ENCODE measurements at regions not wholly inside any gene's neighbourhood (a gene's known extent, or its start where the extent isn't known, plus 50 kb on each side); places are given as distances from the start of the nearest gene placed in this dataset.

- no peak overlapping the region for H3K27ac ChIP-seq (ENCODE audit: low read length)
Observed at GRCh38 chr5:88507261-88507660, 238.6 kb upstream of the TMEM161B start.

DNA sequence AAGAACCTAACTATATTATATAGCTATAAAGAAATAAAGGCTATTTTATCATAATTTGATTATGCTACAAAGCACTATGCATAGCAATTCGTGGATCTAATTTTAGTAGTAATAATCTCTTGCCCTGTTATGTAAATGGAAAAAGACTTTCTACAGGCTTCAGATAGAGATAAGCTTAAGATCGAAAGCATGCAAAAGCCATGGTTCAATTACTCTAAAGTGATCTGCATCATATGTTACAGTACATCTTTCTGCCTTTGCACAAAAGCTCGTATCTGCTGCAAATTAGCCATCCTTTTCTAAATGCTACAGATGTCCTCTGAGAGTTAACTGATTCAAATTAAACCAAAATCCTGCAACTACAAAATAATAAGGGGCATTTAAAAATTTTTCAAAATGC, 234.8 kb upstream of the TMEM161B start:
- TF ChIP-seq CTCF (IDR thresholded peaks at IDR 0.05; ENCODE audit: low read length), result no peak
- no peak for TF ChIP-seq EZH2 (optimal IDR thresholded peaks at IDR 0.05; ENCODE audit: low read depth, low read length)
- no peak for TF ChIP-seq EZH2phosphoT487 (IDR thresholded peaks at IDR 0.05; ENCODE audit: low read length)
- Histone ChIP-seq H3K79me2 (ENCODE audit: low read length) (no peaks in the 10 kb centered on the region), H3K9ac (ENCODE audit: low read length) (no peak overlapping the region), H3K4me3 (ENCODE audit: low read length) (no peak overlapping the region), H4K20me1 (ENCODE audit: insufficient read depth, low read length) (no peaks in the 10 kb centered on the region), H2AFZ (ENCODE audit: low read length) (no peak overlapping the region), H3K9me3 (replicated peaks; ENCODE audit: insufficient read depth, low read length) (no peaks in the 10 kb centered on the region), H3K4me2 (ENCODE audit: low read depth, low read length) (no peak overlapping the region), H3K27me3 (replicated peaks; ENCODE audit: insufficient read depth, low read length) (no peaks in the 10 kb centered on the region), H3F3A (ENCODE audit: insufficient read depth, low read length) (no peaks in the 10 kb centered on the region), H3K27ac (ENCODE audit: low read length) (no peak overlapping the region), H3K9me2 (replicated peaks; ENCODE audit: insufficient read depth, low read length) (no peaks in the 10 kb centered on the region), H3K4me1 (ENCODE audit: low read length) (peaks cover 4% of the 10 kb centered on the region; the same call in 1 of the 2 replicates), H3K36me3 (replicated peaks; ENCODE audit: insufficient read depth, low read length) (no peaks in the 10 kb centered on the region)
- no peak for DNase-seq

More at GRCh38 chr5:88507261-88507660, 238.6 kb upstream of the TMEM161B start:
- H3K9me2 ChIP-seq (replicated peaks; ENCODE audit: insufficient read depth, low read length), result no peaks in the 10 kb centered on the region
- no peak overlapping the region for H3K4me2 ChIP-seq (ENCODE audit: low read depth, low read length)
- no peaks in the 10 kb centered on the region for H3K4me1 ChIP-seq (ENCODE audit: low read length)
- no peak overlapping the region for H3K4me3 ChIP-seq (ENCODE audit: low read length)
- H3K36me3 ChIP-seq (replicated peaks; ENCODE audit: insufficient read depth, low read length), result no peaks in the 10 kb centered on the region
- H3K27me3 ChIP-seq (replicated peaks; ENCODE audit: insufficient read depth, low read length), result no peaks in the 10 kb centered on the region
- TF ChIP-seq EZH2phosphoT487 (IDR thresholded peaks at IDR 0.05; ENCODE audit: low read length), result no peak
- no peak for TF ChIP-seq CTCF (IDR thresholded peaks at IDR 0.05; ENCODE audit: low read length)
- no peak for TF ChIP-seq EZH2 (optimal IDR thresholded peaks at IDR 0.05; ENCODE audit: low read depth, low read length)
- H3K79me2 ChIP-seq (ENCODE audit: low read length), result no peaks in the 10 kb centered on the region
- H3F3A ChIP-seq (ENCODE audit: insufficient read depth, low read length), result no peaks in the 10 kb centered on the region
- no peaks in the 10 kb centered on the region for H3K9me3 ChIP-seq (replicated peaks; ENCODE audit: insufficient read depth, low read length)
- H2AFZ ChIP-seq (ENCODE audit: low read length), result no peak overlapping the region
- no peaks in the 10 kb centered on the region for H4K20me1 ChIP-seq (ENCODE audit: insufficient read depth, low read length)
- no peak for DNase-seq
- H3K9ac ChIP-seq (ENCODE audit: low read length), result no peak overlapping the region

DNA sequence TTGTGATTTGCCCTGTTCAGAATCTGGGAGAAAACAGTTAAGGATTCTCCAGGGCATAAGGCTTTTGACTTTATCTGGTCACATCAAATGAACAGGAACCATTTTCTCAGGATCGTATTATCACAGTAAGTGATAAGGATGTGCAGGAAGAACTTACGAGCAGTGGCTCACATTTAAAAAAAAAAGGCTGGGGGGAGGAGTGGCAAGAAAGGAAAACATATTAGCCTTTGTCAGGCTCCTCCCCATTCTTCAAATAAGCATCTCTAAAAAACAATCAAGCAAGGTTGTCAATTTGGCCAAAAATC, 234.3 kb upstream of the TMEM161B start:
- no peaks in the 10 kb centered on the region for H3K79me2 ChIP-seq (ENCODE audit: low read length)
- TF ChIP-seq EZH2phosphoT487 (IDR thresholded peaks at IDR 0.05; ENCODE audit: low read length) (no peak), CTCF (IDR thresholded peaks at IDR 0.05; ENCODE audit: low read length) (no peak), EZH2 (optimal IDR thresholded peaks at IDR 0.05; ENCODE audit: low read depth, low read length) (no peak)
- H3K9ac ChIP-seq (ENCODE audit: low read length), result no peak overlapping the region
- H3K4me2 ChIP-seq (ENCODE audit: low read depth, low read length), result peak overlapping the region; percentile 48
- no peak overlapping the region for H3K27ac ChIP-seq (ENCODE audit: low read length)
- no peaks in the 10 kb centered on the region for H3F3A ChIP-seq (ENCODE audit: insufficient read depth, low read length)
- H3K27me3 ChIP-seq (replicated peaks; ENCODE audit: insufficient read depth, low read length), result no peaks in the 10 kb centered on the region
- H2AFZ ChIP-seq (ENCODE audit: low read length), result peak overlapping the region; percentile 76
- H3K9me3 ChIP-seq (replicated peaks; ENCODE audit: insufficient read depth, low read length), result no peaks in the 10 kb centered on the region
- DNase-seq, result no peak
- H3K36me3 ChIP-seq (replicated peaks; ENCODE audit: insufficient read depth, low read length), result no peaks in the 10 kb centered on the region
- no peaks in the 10 kb centered on the region for H3K9me2 ChIP-seq (replicated peaks; ENCODE audit: insufficient read depth, low read length)
- H3K4me3 ChIP-seq (ENCODE audit: low read length), result no peak overlapping the region; the same call in 1 of the 2 replicates
- no peaks in the 10 kb centered on the region for H4K20me1 ChIP-seq (ENCODE audit: insufficient read depth, low read length)
- H3K4me1 ChIP-seq (ENCODE audit: low read length), result peaks cover 4% of the 10 kb centered on the region; the same call in 1 of the 2 replicates

Measured in MM.1S (cell line).